ENCODE measurements at regions not wholly inside any gene's neighbourhood (a gene's known extent, or its start where the extent isn't known, plus 50 kb on each side); places are given as distances from the start of the nearest gene placed in this dataset.

DNA sequence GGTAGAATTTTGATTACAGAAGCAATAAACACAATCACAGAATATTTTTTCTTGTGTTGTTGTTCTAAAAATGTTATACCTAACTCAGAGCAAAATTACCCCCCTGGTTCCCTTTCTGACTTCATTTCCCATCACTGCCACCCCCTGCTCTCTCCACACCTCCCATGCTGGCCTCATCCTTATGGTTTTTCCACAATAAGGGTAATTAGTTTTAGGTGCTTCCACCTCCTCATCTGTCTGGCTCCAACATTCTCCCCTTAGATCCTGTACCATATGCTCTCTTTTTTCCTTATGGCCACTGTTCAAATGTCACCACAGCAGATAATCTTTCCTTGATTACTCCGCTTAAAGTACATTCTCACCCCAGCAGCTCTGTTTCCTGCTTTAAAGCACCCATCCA lies 2208.6 kb downstream of the MRPL39 start (continued):
- TF ChIP-seq, protein P1, sequence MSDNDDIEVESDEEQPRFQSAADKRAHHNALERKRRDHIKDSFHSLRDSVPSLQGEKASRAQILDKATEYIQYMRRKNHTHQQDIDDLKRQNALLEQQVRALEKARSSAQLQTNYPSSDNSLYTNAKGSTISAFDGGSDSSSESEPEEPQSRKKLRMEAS (IDR thresholded peaks at IDR 0.05), result no peak
- TF ChIP-seq SAP30 (IDR thresholded peaks at IDR 0.05; ENCODE audit: insufficient read depth, insufficient replicate concordance, low read length), result no peak
- no peak for TF ChIP-seq NRF1 (IDR thresholded peaks at IDR 0.05; ENCODE audit: low read depth, low read length)
- TF ChIP-seq, protein P2, sequence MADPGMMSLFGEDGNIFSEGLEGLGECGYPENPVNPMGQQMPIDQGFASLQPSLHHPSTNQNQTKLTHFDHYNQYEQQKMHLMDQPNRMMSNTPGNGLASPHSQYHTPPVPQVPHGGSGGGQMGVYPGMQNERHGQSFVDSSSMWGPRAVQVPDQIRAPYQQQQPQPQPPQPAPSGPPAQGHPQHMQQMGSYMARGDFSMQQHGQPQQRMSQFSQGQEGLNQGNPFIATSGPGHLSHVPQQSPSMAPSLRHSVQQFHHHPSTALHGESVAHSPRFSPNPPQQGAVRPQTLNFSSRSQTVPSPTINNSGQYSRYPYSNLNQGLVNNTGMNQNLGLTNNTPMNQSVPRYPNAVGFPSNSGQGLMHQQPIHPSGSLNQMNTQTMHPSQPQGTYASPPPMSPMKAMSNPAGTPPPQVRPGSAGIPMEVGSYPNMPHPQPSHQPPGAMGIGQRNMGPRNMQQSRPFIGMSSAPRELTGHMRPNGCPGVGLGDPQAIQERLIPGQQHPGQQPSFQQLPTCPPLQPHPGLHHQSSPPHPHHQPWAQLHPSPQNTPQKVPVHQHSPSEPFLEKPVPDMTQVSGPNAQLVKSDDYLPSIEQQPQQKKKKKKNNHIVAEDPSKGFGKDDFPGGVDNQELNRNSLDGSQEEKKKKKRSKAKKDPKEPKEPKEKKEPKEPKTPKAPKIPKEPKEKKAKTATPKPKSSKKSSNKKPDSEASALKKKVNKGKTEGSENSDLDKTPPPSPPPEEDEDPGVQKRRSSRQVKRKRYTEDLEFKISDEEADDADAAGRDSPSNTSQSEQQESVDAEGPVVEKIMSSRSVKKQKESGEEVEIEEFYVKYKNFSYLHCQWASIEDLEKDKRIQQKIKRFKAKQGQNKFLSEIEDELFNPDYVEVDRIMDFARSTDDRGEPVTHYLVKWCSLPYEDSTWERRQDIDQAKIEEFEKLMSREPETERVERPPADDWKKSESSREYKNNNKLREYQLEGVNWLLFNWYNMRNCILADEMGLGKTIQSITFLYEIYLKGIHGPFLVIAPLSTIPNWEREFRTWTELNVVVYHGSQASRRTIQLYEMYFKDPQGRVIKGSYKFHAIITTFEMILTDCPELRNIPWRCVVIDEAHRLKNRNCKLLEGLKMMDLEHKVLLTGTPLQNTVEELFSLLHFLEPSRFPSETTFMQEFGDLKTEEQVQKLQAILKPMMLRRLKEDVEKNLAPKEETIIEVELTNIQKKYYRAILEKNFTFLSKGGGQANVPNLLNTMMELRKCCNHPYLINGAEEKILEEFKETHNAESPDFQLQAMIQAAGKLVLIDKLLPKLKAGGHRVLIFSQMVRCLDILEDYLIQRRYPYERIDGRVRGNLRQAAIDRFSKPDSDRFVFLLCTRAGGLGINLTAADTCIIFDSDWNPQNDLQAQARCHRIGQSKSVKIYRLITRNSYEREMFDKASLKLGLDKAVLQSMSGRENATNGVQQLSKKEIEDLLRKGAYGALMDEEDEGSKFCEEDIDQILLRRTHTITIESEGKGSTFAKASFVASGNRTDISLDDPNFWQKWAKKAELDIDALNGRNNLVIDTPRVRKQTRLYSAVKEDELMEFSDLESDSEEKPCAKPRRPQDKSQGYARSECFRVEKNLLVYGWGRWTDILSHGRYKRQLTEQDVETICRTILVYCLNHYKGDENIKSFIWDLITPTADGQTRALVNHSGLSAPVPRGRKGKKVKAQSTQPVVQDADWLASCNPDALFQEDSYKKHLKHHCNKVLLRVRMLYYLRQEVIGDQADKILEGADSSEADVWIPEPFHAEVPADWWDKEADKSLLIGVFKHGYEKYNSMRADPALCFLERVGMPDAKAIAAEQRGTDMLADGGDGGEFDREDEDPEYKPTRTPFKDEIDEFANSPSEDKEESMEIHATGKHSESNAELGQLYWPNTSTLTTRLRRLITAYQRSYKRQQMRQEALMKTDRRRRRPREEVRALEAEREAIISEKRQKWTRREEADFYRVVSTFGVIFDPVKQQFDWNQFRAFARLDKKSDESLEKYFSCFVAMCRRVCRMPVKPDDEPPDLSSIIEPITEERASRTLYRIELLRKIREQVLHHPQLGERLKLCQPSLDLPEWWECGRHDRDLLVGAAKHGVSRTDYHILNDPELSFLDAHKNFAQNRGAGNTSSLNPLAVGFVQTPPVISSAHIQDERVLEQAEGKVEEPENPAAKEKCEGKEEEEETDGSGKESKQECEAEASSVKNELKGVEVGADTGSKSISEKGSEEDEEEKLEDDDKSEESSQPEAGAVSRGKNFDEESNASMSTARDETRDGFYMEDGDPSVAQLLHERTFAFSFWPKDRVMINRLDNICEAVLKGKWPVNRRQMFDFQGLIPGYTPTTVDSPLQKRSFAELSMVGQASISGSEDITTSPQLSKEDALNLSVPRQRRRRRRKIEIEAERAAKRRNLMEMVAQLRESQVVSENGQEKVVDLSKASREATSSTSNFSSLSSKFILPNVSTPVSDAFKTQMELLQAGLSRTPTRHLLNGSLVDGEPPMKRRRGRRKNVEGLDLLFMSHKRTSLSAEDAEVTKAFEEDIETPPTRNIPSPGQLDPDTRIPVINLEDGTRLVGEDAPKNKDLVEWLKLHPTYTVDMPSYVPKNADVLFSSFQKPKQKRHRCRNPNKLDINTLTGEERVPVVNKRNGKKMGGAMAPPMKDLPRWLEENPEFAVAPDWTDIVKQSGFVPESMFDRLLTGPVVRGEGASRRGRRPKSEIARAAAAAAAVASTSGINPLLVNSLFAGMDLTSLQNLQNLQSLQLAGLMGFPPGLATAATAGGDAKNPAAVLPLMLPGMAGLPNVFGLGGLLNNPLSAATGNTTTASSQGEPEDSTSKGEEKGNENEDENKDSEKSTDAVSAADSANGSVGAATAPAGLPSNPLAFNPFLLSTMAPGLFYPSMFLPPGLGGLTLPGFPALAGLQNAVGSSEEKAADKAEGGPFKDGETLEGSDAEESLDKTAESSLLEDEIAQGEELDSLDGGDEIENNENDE (IDR thresholded peaks at IDR 0.05; ENCODE audit: insufficient replicate concordance, low read length), result no peak
- TF ChIP-seq BRCA1 (IDR thresholded peaks at IDR 0.05; ENCODE audit: low read depth, low read length), result no peak
- TF ChIP-seq RXRA (IDR thresholded peaks at IDR 0.05; ENCODE audit: insufficient read depth, low read depth, low read length), result no peak
- TF ChIP-seq CTBP2 (IDR thresholded peaks at IDR 0.05; ENCODE audit: borderline replicate concordance, insufficient read depth, insufficient read length, low read length), result no peak
